ENCODE measurements at regions not wholly inside any gene's neighbourhood (a gene's known extent, or its start where the extent isn't known, plus 50 kb on each side); places are given as distances from the start of the nearest gene placed in this dataset.

GRCh38 chr6:133591275-133591674 lies 297.6 kb upstream of the TCF21 start:
- Histone ChIP-seq H3K9ac (ENCODE audit: insufficient read depth, low read depth, low read length) (no peak overlapping the region), H3K4me2 (ENCODE audit: low read depth, low read length) (no peak overlapping the region), H4K20me1 (ENCODE audit: insufficient read depth, low read length) (no peaks in the 10 kb centered on the region), H3K4me3 (replicated peaks in 1 of 3; ENCODE audit: insufficient read depth in 1 of 3, low read depth in 2 of 3, low read length in 3 of 3) (no peak overlapping the region), H2AFZ (ENCODE audit: low read length) (no peak overlapping the region), H3K79me2 (ENCODE audit: insufficient read depth, low read length) (no peaks in the 10 kb centered on the region), H3K4me1 (ENCODE audit: insufficient read depth, low read length) (no peaks in the 10 kb centered on the region), H3K9me3 (ENCODE audit: low read length) (no peaks in the 10 kb centered on the region), H3K27me3 (ENCODE audit: control insufficient read depth in 1 of 2, insufficient read depth in 2 of 2, low read length in 2 of 2) (no peaks in the 10 kb centered on the region), H3K27ac (ENCODE audit: extremely low read length, insufficient read depth, low read length) (no peak overlapping the region), H3K36me3 (replicated peaks in 1 of 2; ENCODE audit: control insufficient read depth in 1 of 2, insufficient read depth in 2 of 2, low read length in 2 of 2) (no peaks in the 10 kb centered on the region)
- no peak for FAIRE-seq
- BruUV-seq (replicated peaks) = no TSS peak
- TF ChIP-seq ZNF12 (CRISPR knock-in tag; IDR thresholded peaks at IDR 0.05) = no peak
- TF ChIP-seq ZNF619 (CRISPR knock-in tag; IDR thresholded peaks at IDR 0.05) = no peak
- no peak for TF ChIP-seq ZBTB20 (CRISPR knock-in tag; IDR thresholded peaks at IDR 0.05; ENCODE audit: borderline replicate concordance, low read depth)
- TF ChIP-seq ATF2 (CRISPR knock-in tag; IDR thresholded peaks at IDR 0.05) = no peak
- TF ChIP-seq RCOR2 (CRISPR knock-in tag; IDR thresholded peaks at IDR 0.05) = no peak
- TF ChIP-seq HOMEZ (CRISPR knock-in tag; IDR thresholded peaks at IDR 0.05; ENCODE audit: low read depth) = no peak
- TF ChIP-seq SATB2 (CRISPR knock-in tag; IDR thresholded peaks at IDR 0.05) = no peak
- TF ChIP-seq, protein P1, sequence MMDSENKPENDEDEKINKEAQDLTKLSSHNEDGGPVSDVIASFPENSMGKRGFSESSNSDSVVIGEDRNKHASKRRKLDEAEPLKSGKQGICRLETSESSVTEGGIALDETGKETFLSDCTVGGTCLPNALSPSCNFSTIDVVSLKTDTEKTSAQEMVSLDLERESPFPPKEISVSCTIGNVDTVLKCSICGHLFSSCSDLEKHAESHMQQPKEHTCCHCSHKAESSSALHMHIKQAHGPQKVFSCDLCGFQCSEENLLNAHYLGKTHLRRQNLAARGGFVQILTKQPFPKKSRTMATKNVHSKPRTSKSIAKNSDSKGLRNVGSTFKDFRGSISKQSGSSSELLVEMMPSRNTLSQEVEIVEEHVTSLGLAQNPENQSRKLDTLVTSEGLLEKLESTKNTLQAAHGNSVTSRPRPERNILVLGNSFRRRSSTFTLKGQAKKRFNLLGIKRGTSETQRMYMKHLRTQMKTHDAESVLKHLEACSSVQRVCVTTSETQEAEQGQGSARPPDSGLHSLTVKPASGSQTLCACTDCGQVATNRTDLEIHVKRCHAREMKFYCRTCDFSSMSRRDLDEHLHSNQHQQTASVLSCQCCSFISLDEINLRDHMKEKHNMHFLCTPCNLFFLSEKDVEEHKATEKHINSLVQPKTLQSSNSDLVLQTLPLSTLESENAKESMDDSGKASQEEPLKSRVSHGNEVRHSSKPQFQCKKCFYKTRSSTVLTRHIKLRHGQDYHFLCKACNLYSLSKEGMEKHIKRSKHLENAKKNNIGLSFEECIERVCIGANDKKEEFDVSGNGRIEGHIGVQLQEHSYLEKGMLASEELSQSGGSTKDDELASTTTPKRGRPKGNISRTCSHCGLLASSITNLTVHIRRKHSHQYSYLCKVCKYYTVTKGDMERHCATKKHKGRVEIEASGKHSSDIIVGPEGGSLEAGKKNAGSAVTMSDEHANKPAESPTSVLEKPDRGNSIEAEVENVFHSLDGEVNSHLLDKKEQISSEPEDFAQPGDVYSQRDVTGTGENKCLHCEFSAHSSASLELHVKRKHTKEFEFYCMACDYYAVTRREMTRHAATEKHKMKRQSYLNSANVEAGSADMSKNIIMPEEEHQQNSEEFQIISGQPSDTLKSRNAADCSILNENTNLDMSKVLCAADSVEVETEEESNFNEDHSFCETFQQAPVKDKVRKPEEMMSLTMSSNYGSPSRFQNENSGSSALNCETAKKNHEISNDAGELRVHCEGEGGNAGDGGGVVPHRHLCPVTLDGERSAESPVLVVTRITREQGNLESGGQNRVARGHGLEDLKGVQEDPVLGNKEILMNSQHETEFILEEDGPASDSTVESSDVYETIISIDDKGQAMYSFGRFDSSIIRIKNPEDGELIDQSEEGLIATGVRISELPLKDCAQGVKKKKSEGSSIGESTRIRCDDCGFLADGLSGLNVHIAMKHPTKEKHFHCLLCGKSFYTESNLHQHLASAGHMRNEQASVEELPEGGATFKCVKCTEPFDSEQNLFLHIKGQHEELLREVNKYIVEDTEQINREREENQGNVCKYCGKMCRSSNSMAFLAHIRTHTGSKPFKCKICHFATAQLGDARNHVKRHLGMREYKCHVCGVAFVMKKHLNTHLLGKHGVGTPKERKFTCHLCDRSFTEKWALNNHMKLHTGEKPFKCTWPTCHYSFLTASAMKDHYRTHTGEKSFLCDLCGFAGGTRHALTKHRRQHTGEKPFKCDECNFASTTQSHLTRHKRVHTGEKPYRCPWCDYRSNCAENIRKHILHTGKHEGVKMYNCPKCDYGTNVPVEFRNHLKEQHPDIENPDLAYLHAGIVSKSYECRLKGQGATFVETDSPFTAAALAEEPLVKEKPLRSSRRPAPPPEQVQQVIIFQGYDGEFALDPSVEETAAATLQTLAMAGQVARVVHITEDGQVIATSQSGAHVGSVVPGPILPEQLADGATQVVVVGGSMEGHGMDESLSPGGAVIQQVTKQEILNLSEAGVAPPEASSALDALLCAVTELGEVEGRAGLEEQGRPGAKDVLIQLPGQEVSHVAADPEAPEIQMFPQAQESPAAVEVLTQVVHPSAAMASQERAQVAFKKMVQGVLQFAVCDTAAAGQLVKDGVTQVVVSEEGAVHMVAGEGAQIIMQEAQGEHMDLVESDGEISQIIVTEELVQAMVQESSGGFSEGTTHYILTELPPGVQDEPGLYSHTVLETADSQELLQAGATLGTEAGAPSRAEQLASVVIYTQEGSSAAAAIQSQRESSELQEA (CRISPR knock-in tag; IDR thresholded peaks at IDR 0.05; ENCODE audit: not compliant biosample characterization) = no peak
- no peak for TF ChIP-seq ZFP91 (CRISPR knock-in tag; IDR thresholded peaks at IDR 0.05; ENCODE audit: borderline replicate concordance)
- no peak for TF ChIP-seq ZNF670 (CRISPR knock-in tag; IDR thresholded peaks at IDR 0.05; ENCODE audit: borderline replicate concordance)
- no peak for TF ChIP-seq SIN3B (IDR thresholded peaks at IDR 0.05; ENCODE audit: low read length)
- no peak for TF ChIP-seq PHB2 (IDR thresholded peaks at IDR 0.05; ENCODE audit: partially characterized antibody)
- no peak for TF ChIP-seq PHF20 (CRISPR knock-in tag; IDR thresholded peaks at IDR 0.05)
- TF ChIP-seq ZNF562 (CRISPR knock-in tag; IDR thresholded peaks at IDR 0.05; ENCODE audit: borderline replicate concordance) = no peak
- ChIA-PET CTCF (ENCODE audit: low intra/inter-chr PET ratio, low total read pairs) (no interaction called here), POLR2A (no interaction called here)
- no peak for DNase-seq (ENCODE audit: low spot score)
- no peak for ATAC-seq
- in situ Hi-C loops (cut with HindIII; ENCODE audit: extremely low pct_ligation_motif_present, low pct_unique_long_range_greater_than_20kb) (no loop called here), intact Hi-C loops (cut with micrococcal nuclease; ENCODE audit: unreplicated experiment) (no loop called here)
- 8% methylated on average over 1 of the region's 1 CpG for WGBS (ENCODE audit: low lambda C conversion rate)
